WI38 (cell line): ENCODE measurements at regions not wholly inside any gene's neighbourhood (a gene's known extent, or its start where the extent isn't known, plus 50 kb on each side); places are given as distances from the start of the nearest gene placed in this dataset.

ENCODE experiments used
- H3K4me3 ChIP-seq: 2 replicates; pipeline ENCODE4 v1.5.1; 2011; ENCODE audit warnings: low read depth, mild to moderate bottlenecking, control low read depth, low read length
- TF ChIP-seq, protein P1 (sequence below): IDR thresholded peaks from 2 replicates; pipeline ENCODE4 v1.5.1; 2012; ENCODE audit warnings: low read depth, mild to moderate bottlenecking, control low read depth, low read length

DNA sequence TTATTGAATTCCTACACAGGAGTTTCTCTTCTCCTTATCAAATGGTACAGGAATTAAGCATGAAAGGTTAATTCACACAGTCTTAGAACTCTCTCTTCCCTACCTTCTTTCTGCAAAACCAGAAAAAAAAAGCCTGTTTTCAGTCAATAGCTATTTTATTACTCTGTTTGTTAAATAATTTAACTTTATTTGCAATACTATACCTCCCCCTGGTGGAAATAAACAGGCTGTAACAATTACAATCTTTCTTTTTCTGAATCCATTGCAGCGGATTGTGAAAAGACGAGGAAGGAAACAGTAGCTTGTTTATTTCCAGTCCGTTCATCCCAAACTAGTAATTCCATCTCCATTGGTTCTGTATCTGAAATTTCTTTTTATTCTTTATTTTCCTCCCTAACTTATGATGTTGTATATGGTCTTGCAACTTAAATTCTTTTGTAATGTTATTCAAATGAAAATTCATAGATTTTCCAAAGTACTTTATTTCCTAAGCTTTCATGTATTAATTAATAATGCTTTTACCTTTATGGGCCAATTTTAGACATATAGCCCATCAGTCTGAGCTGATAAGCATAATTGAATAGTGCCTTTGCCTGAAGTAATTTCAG lies 165.2 kb downstream of the SH3BP4 start:
- no peak overlapping the region for H3K4me3 ChIP-seq
- TF ChIP-seq, protein P1, sequence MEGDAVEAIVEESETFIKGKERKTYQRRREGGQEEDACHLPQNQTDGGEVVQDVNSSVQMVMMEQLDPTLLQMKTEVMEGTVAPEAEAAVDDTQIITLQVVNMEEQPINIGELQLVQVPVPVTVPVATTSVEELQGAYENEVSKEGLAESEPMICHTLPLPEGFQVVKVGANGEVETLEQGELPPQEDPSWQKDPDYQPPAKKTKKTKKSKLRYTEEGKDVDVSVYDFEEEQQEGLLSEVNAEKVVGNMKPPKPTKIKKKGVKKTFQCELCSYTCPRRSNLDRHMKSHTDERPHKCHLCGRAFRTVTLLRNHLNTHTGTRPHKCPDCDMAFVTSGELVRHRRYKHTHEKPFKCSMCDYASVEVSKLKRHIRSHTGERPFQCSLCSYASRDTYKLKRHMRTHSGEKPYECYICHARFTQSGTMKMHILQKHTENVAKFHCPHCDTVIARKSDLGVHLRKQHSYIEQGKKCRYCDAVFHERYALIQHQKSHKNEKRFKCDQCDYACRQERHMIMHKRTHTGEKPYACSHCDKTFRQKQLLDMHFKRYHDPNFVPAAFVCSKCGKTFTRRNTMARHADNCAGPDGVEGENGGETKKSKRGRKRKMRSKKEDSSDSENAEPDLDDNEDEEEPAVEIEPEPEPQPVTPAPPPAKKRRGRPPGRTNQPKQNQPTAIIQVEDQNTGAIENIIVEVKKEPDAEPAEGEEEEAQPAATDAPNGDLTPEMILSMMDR: peak; percentile 21; the same call in 1 of the 2 replicates

DNA sequence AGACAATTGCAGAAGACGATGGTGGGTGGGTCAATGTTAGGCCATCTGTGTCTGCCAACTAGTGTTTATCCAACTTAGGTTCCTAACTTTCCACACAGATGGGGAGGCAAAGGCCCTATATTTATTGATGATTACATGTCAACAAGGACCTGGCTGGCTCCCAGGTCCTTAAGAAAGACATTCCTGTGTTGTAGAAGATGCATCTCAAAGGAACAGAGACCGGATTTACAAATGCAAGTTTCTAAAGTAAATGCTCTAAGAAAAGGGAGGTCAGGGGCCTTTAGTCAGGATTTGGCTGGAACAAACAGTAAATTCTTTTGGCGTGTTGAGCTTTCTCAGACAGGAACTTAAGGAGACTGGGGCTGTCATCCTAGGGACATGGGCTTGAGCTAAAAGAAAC lies 175.0 kb downstream of the SH3BP4 start:
- H3K4me3 ChIP-seq: no peak overlapping the region
- TF ChIP-seq, protein P1: no peak

DNA sequence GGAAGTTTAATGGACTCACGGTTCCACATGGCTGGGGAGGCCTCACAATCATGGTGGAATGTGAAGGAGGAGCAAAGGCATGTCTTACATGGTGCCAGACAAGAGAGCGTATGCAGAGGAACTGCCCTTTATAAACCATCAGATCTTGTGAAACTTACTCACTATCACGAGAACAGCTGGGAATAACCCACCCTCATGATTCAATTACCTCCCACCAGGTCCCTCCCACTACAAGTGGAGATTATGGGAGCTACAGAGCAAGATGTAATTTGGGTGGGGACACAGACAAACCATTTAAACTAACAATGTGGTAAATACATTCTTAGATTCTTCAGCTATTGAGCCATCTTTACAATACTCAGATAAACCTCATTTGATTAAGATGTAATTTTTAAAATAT lies 176.1 kb downstream of the SH3BP4 start:
- TF ChIP-seq, protein P1: no peak
- no peak overlapping the region for H3K4me3 ChIP-seq

DNA sequence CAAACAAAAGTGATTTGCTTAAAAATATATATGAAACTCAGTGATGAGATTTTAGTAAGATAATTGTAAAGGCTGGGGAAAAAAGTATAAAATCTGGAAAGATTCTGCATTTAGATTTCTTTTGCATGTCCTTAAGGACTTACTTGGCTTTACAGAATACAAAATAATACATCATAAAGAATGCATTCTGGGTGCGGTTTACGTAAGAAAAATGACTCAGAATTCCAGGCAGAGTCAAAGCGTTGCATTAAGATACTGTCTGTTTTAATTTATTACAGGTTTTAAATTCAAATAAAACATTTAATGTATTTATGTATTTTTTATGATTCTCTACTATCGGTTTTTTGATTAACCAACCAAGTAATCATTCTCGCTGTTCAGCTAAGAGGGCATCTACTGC lies 178.0 kb downstream of the SH3BP4 start:
- TF ChIP-seq, protein P1: no peak
- H3K4me3 ChIP-seq: no peak overlapping the region

DNA sequence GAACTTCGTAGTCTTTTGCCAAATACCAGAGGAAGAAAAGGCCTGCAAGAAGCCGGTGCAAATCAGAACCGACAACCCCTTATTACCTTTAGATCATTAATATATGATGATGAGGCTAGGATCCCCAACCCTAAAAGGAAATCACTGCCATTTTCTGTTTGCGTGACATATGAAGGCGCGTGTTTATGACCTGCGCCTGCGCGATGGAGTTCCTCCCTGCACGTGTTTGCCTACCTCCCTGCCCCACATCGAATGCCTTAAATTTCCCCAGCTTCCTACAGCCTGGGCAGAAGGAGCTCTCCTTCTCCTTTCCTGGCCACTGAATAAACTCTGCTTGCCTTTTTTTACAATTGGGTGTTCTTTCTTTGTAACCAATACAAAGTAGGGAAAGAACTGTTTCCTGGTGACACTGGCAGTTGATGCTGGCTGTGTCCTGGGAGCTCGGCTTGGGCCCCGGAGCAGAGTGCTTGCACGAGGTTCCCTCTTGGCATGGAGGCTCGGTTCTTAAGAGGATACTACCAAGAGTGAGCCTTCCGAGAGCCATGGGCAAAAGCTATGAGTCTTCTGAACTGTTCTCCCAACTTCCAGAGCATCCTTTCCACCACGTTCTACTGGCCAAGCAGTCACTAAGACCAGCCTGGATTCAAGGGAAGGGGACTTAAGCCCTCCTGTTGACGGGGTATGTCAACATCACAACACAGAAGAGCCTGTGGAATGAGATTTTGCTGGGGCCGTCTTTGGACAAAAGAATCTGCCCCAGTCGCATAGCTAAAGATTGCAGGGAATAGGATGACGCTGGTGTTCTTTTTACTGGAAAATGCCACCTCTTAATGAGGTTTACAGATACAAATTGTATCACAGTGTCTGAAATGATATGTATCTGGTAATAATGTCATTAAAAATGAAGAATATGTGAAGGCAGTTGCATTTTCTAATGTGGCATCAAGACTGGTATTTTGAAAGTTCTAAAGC lies 179.8 kb downstream of the SH3BP4 start:
- H3K4me3 ChIP-seq: no peak overlapping the region

DNA sequence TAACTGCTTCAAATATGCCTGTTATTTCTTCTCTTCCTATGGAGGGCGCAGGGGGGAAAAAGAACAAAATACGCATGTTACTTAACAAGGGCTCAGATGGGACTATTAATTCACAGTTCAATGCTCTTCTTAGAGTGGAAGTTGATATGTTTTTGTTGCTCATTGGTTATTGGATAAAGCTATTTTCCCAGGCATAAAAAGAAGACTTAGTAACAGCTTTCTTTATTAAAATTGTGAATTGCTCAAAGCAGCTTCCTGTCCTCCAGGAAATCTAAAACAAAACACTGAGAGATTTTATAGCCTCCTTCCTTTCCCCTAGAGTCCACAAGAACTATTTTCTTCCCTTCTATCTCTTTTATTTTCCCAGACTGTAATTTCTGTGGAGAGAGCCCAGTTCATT lies 180.8 kb downstream of the SH3BP4 start:
- TF ChIP-seq, protein P1: no peak
- H3K4me3 ChIP-seq: no peak overlapping the region

More for the DNA sequence above, 179.8 kb downstream of the SH3BP4 start:
- TF ChIP-seq, protein P1: no peak

DNA sequence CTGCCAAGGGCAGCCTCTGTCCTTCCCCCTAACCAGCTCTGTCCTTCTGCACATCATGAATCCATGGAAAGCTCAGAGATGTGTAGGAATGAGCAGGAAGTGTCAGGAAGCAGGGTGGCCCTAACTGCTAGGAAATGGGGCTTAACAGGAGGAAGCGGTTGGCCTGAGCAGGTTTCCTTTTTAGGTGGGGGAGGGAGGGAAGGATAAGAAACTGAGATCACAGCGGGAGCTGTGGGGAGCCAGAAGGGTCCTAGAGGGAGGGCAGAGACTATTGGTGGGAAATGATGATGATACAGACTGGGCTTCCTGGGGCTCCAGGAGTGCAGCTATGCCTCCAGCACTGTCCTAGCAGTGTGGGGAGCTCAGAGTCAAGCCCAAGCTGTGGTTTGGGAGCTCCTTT lies 182.0 kb downstream of the SH3BP4 start:
- TF ChIP-seq, protein P1: no peak
- H3K4me3 ChIP-seq: no peak overlapping the region
